T-helper 2 cell treated with Interferon-gamma antibody and Interleukin-4, amounts not matched to agents 5 μg/mL and 100 μg/mL, for 36 hours (primary cell): ENCODE measurements at regions not wholly inside any gene's neighbourhood (a gene's known extent, or its start where the extent isn't known, plus 50 kb on each side); places are given as distances from the start of the nearest gene placed in this dataset.
A peak's percentile ranks its signal among the peaks of the same experiment; 100 is the strongest.

Source experiments
- DNase-seq: peaks from one replicate; pipeline ENCODE4 v3.0.0; 2021; ENCODE audit warnings: low spot score
- H3K27ac Mint-ChIP-seq: one replicate; pipeline ENCODE4 v1.8.0; 2021; ENCODE audit warnings: mild to moderate bottlenecking, mixed read lengths
- H3K27me3 Mint-ChIP-seq: one replicate; pipeline ENCODE4 v1.8.0; 2021; ENCODE audit warnings: low read depth, mixed read lengths
- H3K36me3 Mint-ChIP-seq: one replicate; pipeline ENCODE4 v1.8.0; 2021; ENCODE audit warnings: low read depth, mixed read lengths
- H3K4me1 Mint-ChIP-seq: one replicate; pipeline ENCODE4 v1.8.0; 2021; ENCODE audit warnings: low read depth, mixed read lengths
- H3K4me3 Mint-ChIP-seq: one replicate; pipeline ENCODE4 v1.8.0; 2022; ENCODE audit warnings: mild to moderate bottlenecking, moderate library complexity, mixed read lengths
- H3K9me3 Mint-ChIP-seq: one replicate; pipeline ENCODE4 v1.8.0; 2021; ENCODE audit warnings: mixed read lengths

- no peak for DNase-seq
Observed at GRCh38 chr13:29924482-29925350, 74.3 kb upstream of the UBL3 start.

DNA sequence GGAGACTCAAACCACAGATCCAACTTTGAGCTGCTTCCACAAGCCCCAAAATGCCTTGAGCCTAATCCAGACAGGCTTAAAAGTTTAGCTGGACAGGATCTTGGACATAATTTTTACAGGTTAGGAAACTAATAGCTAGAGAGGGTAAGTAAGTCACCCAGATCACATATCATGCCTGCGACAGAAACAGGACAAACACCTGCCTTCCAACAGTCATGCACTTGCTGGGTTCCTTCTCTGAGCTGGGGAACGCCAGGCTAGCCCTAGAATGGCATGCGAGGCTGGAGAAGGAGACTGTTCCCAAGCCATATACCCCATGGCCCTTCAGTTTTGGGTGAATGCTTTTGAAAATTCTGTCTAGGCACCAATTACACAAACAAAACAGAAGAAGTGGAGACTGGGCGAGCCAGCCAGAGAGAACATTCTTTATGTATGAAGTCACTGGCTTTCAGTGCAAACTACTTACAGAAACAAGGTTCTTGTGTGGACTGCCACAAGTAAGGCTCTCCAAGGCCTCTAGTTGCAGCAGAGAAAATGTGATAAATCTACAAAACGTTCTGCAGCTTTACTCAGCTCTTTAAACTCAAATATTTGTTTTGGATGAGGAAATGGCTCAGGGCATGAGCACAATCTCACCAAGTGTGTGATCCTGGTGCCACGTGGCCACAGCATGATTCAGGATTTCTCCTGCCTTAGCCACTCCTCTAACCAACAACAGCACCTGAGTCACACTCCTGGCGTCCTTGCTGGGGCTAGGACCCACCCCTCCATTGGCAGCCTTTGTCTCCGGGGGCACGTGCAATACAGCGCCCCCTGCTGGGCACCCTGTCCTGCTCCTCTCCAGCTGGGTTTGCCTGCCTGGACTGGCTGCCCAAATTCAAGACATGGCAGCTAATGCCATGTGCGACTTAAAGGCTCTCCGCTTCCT, 73.4 kb upstream of the UBL3 start:
- no peak overlapping the region for H3K4me3 Mint-ChIP-seq
- H3K27me3 Mint-ChIP-seq: peaks cover 4% of the 10 kb centered on the region
- H3K27ac Mint-ChIP-seq: no peak overlapping the region
- no peaks in the 10 kb centered on the region for H3K36me3 Mint-ChIP-seq
- DNase-seq: peak; percentile 47
- H3K4me1 Mint-ChIP-seq: peaks cover 33% of the 10 kb centered on the region
- H3K9me3 Mint-ChIP-seq: no peaks in the 10 kb centered on the region

More at GRCh38 chr13:29924482-29925350, 74.3 kb upstream of the UBL3 start:
- no peak overlapping the region for H3K4me3 Mint-ChIP-seq
- H3K36me3 Mint-ChIP-seq: no peaks in the 10 kb centered on the region
- H3K27ac Mint-ChIP-seq: no peak overlapping the region
- H3K27me3 Mint-ChIP-seq: peaks cover 7% of the 10 kb centered on the region
- H3K9me3 Mint-ChIP-seq: no peaks in the 10 kb centered on the region
- H3K4me1 Mint-ChIP-seq: peaks cover 28% of the 10 kb centered on the region

DNA sequence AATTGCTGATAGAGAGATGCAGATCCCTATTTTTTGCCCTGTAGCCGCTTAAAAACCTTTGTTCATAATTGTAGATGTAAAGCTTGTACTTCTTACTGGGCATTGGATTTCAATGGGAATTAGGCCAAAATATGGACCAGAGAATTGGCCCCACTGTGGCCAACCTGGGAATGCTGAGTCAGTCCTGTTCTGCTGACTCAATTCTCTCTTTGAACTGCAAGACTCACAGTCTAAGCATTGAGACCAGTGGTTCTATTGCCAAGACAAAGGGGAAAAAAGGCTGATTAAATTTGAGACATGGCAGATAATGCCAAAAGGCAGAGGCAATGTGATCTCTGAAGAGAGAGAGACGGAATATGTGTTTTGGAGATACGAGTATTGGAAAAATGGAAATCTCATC, 72.5 kb upstream of the UBL3 start:
- Mint-ChIP-seq H3K27me3 (peaks cover 2% of the 10 kb centered on the region), H3K4me1 (peaks cover 36% of the 10 kb centered on the region), H3K36me3 (no peaks in the 10 kb centered on the region), H3K27ac (no peak overlapping the region), H3K9me3 (no peaks in the 10 kb centered on the region), H3K4me3 (no peak overlapping the region)
- DNase-seq: no peak

DNA sequence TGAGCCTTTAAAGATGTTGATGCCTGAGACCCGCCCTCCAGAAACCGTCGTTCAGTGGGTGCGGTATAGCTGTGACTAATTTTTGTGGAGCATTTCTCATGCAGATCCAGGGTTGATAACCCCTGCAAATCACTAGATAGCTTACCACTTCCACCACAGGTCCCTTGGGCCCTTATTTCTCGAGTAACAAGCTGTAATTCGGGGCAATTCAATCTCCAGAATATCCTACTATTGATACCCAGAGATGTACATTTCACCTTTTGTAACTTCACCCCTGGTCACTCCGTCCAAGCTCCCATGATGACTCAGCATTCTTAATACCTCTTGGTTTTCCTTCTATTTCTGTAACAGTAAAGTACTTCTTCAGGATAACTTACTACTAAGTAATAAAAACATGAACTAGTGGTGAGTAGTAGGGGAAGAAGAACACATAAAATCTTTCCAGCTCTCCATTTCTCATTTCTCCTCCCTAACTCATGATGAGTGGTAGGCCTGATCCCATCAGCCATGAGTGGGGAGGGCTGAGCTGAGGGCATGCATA, 71.9 kb upstream of the UBL3 start:
- Mint-ChIP-seq H3K27ac (no peak overlapping the region), H3K4me3 (no peak overlapping the region), H3K36me3 (no peaks in the 10 kb centered on the region), H3K4me1 (peaks cover 36% of the 10 kb centered on the region), H3K9me3 (no peaks in the 10 kb centered on the region), H3K27me3 (peaks cover 2% of the 10 kb centered on the region)
- peak; percentile 10 for DNase-seq

DNA sequence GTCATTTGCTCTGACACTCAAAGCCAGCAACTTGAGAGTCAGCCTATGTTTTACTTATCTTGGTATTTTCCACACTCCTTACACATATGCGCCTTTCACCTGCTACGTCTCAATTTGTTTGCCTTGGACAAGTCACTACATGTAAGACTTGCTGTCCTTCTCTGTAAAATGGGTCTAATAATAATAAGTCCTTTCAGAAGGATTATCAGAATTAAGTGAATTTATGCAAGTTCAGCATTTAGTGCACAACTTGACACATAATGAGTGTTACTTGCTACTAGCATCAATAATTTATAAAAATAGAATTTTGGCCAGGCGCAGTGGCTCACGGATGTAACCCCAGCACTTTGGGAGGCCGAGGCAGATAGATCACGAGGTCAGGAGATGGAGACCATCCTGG, 71.1 kb upstream of the UBL3 start:
- H3K9me3 Mint-ChIP-seq: no peaks in the 10 kb centered on the region
- peaks cover 2% of the 10 kb centered on the region for H3K27me3 Mint-ChIP-seq
- H3K4me3 Mint-ChIP-seq: no peak overlapping the region
- H3K4me1 Mint-ChIP-seq: peaks cover 36% of the 10 kb centered on the region
- no peak for DNase-seq
- H3K36me3 Mint-ChIP-seq: no peaks in the 10 kb centered on the region
- H3K27ac Mint-ChIP-seq: no peak overlapping the region

GRCh38 chr13:29920025-29920643, 69.7 kb upstream of the UBL3 start:
- Mint-ChIP-seq H3K9me3 (no peaks in the 10 kb centered on the region), H3K27ac (no peak overlapping the region), H3K4me1 (peaks cover 29% of the 10 kb centered on the region)

DNA sequence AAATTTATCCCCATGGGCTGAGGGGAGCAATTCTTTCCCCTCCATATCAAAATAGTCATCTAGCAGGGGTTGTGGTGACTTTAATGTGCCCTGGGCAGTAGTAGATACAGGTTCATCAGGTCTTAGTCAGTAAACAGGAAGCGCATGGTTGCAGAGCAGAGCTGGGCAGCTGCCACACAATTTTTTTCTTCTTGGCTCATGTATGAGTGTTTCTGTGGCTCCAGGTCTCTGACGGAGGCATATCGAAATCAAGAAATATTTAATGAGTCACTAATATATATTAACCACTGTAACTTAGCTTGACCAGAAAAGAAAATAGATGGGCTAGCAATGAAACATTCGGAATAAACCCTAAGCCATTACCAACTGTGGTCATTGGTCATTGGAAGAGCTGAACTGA, 68.4 kb upstream of the UBL3 start:
- Mint-ChIP-seq H3K27me3 (no peaks in the 10 kb centered on the region), H3K9me3 (no peaks in the 10 kb centered on the region), H3K27ac (no peak overlapping the region)

More at GRCh38 chr13:29920025-29920643, 69.7 kb upstream of the UBL3 start:
- H3K36me3 Mint-ChIP-seq: no peaks in the 10 kb centered on the region
- H3K27me3 Mint-ChIP-seq: no peaks in the 10 kb centered on the region
- H3K4me3 Mint-ChIP-seq: no peak overlapping the region
- no peak for DNase-seq

GRCh38 chr13:29917650-29918049, 67.2 kb upstream of the UBL3 start:
- no peaks in the 10 kb centered on the region for H3K36me3 Mint-ChIP-seq

More for the DNA sequence above, 68.4 kb upstream of the UBL3 start:
- DNase-seq: no peak
- Mint-ChIP-seq H3K4me1 (peaks cover 21% of the 10 kb centered on the region), H3K36me3 (no peaks in the 10 kb centered on the region), H3K4me3 (no peak overlapping the region)

GRCh38 chr13:29914581-29914980, 64.2 kb upstream of the UBL3 start:
- Mint-ChIP-seq H3K27ac (no peak overlapping the region), H3K4me1 (peaks cover 10% of the 10 kb centered on the region), H3K9me3 (no peaks in the 10 kb centered on the region), H3K27me3 (peaks cover 9% of the 10 kb centered on the region), H3K4me3 (no peak overlapping the region), H3K36me3 (no peaks in the 10 kb centered on the region)
- DNase-seq: no peak

More at GRCh38 chr13:29917650-29918049, 67.2 kb upstream of the UBL3 start:
- Mint-ChIP-seq H3K27ac (no peak overlapping the region), H3K4me1 (peaks cover 14% of the 10 kb centered on the region), H3K4me3 (no peak overlapping the region), H3K9me3 (no peaks in the 10 kb centered on the region), H3K27me3 (peaks cover under 1% of the 10 kb centered on the region)
- no peak for DNase-seq

- H3K36me3 Mint-ChIP-seq: no peaks in the 10 kb centered on the region
- H3K27me3 Mint-ChIP-seq: peaks cover 9% of the 10 kb centered on the region
- H3K4me1 Mint-ChIP-seq: peaks cover 15% of the 10 kb centered on the region
- no peaks in the 10 kb centered on the region for H3K9me3 Mint-ChIP-seq
- DNase-seq: no peak
- no peak overlapping the region for H3K4me3 Mint-ChIP-seq
- H3K27ac Mint-ChIP-seq: no peak overlapping the region
Observed at GRCh38 chr13:29911781-29912418, 61.5 kb upstream of the UBL3 start.

DNA sequence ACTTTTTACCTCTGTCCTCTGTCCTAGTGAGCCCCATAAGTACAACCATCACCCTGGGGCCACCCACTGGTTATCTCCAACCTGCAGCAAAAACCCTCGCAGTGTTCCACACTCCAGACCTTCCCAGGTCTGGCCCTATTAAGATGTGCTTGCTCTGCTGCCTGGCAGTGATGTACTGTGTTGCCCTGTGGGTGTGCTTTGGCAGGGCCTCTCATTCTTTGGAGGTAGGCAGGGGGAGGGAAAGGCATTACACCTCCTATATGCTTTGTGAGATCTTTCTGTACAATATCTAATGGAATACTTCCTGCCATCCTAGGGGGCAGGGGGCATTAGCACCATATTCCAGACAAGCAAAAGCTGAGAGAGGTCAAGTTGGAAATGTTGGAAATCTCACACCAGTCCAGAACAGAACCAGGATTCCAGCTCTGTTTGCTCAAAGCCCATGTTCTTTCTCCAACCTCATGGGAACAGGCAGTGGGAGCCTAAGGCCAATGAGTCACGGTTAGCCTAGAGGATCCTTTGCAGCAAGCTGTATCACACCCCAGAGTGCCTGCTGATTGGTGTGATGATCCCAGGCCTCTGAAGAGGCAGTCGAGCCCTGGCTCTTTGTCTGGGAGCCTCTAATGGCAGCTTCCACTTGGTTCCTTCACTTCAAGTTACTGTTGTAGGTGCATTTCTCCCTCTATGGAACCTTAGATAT, 59.7 kb upstream of the UBL3 start:
- Mint-ChIP-seq H3K4me3 (no peak overlapping the region), H3K4me1 (peaks cover 15% of the 10 kb centered on the region), H3K27me3 (peaks cover 9% of the 10 kb centered on the region), H3K36me3 (no peaks in the 10 kb centered on the region), H3K9me3 (no peaks in the 10 kb centered on the region), H3K27ac (no peak overlapping the region)
- no peak for DNase-seq

DNA sequence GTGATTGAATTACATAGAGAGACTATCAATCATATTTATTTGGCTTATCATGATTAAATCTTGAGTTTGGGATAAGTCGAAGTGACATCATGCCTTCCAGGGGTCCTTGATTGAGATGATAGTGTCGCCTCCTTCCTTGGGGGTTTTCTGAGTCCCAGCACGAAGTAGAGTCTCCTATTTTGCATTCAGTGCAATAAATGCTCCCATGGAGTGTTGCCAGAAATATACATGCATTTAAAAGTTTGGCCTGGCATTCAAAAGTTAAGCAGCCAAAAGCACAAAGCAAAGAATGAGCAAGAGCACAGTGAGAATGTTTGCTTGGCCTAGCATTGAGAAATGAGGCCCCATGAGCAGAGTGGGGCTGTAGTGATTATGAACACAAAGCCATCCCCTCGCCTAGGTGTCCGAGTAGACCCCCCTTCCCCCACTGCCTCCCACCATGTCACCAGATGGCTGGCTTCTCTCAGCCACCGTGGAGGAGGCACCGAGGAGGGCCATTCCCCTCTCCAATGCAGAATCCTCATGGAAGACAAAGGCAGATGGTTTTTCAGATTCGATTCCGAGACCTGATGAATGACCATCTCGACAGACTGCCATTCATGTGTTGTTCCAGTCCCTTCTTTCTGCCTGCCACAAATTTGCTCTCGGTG, 58.8 kb upstream of the UBL3 start:
- H3K9me3 Mint-ChIP-seq: no peaks in the 10 kb centered on the region
- no peak overlapping the region for H3K27ac Mint-ChIP-seq
- no peak for DNase-seq
- peaks cover 15% of the 10 kb centered on the region for H3K4me1 Mint-ChIP-seq
- no peaks in the 10 kb centered on the region for H3K36me3 Mint-ChIP-seq
- no peak overlapping the region for H3K4me3 Mint-ChIP-seq
- peaks cover 9% of the 10 kb centered on the region for H3K27me3 Mint-ChIP-seq
